GM12801 (cell line): ENCODE measurements at regions not wholly inside any gene's neighbourhood (a gene's known extent, or its start where the extent isn't known, plus 50 kb on each side); places are given as distances from the start of the nearest gene placed in this dataset.

Experiments used
- TF ChIP-seq, protein P1 (sequence below): IDR thresholded peaks from one replicate; pipeline ENCODE4 v1.5.1; 2011; ENCODE audit warnings: control low read depth; ENCODE audit not compliant: insufficient read length; ENCODE audit errors: extremely low read depth

DNA sequence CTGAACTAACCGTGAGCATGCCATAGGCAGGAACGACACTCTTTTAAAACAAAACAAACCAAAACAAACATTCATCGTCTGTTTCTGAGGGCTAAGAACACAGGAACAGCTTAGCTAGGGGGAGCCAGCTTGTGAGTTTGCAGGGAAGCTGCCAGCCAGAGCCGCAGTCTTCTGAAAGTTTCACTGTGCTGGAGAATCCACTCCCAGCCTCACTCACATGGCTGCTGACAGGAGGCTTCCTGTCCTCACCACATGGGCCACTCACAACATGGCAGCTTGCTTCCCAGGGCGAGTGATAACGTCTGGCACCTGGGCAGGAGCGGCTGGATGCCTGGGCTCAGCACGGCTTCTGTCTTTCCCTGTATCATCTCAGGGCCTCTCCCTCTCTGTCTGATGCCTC is 275.2 kb downstream of the MSX2 start:
- TF ChIP-seq, protein P1, sequence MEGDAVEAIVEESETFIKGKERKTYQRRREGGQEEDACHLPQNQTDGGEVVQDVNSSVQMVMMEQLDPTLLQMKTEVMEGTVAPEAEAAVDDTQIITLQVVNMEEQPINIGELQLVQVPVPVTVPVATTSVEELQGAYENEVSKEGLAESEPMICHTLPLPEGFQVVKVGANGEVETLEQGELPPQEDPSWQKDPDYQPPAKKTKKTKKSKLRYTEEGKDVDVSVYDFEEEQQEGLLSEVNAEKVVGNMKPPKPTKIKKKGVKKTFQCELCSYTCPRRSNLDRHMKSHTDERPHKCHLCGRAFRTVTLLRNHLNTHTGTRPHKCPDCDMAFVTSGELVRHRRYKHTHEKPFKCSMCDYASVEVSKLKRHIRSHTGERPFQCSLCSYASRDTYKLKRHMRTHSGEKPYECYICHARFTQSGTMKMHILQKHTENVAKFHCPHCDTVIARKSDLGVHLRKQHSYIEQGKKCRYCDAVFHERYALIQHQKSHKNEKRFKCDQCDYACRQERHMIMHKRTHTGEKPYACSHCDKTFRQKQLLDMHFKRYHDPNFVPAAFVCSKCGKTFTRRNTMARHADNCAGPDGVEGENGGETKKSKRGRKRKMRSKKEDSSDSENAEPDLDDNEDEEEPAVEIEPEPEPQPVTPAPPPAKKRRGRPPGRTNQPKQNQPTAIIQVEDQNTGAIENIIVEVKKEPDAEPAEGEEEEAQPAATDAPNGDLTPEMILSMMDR = no peak

- TF ChIP-seq, protein P1 = no peak
These were observed 273.8 kb downstream of the MSX2 start for GRCh38 chr5:174998131-174998730.

GRCh38 chr5:174997688-174998087 is 273.3 kb downstream of the MSX2 start:
- TF ChIP-seq, protein P1 = no peak

- TF ChIP-seq, protein P1 = no peak
These were observed 272.6 kb downstream of the MSX2 start for GRCh38 chr5:174996941-174997340.

- TF ChIP-seq, protein P1 = no peak
These were observed 271.4 kb downstream of the MSX2 start for GRCh38 chr5:174995827-174996226.

GRCh38 chr5:174991847-174992246 is 267.5 kb downstream of the MSX2 start:
- TF ChIP-seq, protein P1 = no peak

GRCh38 chr5:174990909-174991308 is 266.5 kb downstream of the MSX2 start:
- TF ChIP-seq, protein P1 = no peak
